Chondrocyte (in vitro differentiated cells): ENCODE measurements at regions not wholly inside any gene's neighbourhood (a gene's known extent, or its start where the extent isn't known, plus 50 kb on each side); places are given as distances from the start of the nearest gene placed in this dataset.
"Not testable (repeated sequence)": the region's sequence is repeated elsewhere in the genome, so short reads cannot be mapped to it uniquely, and the experiment has no call there.

Experiments used
- DNase-seq: peaks from one replicate; pipeline ENCODE4 v3.0.0; 2021; ENCODE audit warnings: mixed read lengths, low spot score
- H3K27ac Mint-ChIP-seq: one replicate; pipeline ENCODE4 v1.8.0; 2021; ENCODE audit warnings: mild to moderate bottlenecking, moderate library complexity, mixed read lengths; ENCODE audit not compliant: unreplicated experiment
- H3K27me3 Mint-ChIP-seq: 2 replicates; pipeline ENCODE4 v1.8.0; 2021; ENCODE audit warnings: low read depth, mixed read lengths
- H3K36me3 Mint-ChIP-seq: 2 replicates; pipeline ENCODE4 v1.8.0; 2021; ENCODE audit warnings: low read depth, mixed read lengths
- H3K4me1 Mint-ChIP-seq: 2 replicates; pipeline ENCODE4 v1.8.0; 2021; ENCODE audit warnings: low read depth, mild to moderate bottlenecking, mixed read lengths
- H3K4me3 Mint-ChIP-seq: one replicate; pipeline ENCODE4 v1.8.0; 2021; ENCODE audit warnings: mild to moderate bottlenecking, moderate library complexity, mixed read lengths; ENCODE audit not compliant: unreplicated experiment
- H3K9me3 Mint-ChIP-seq: 2 replicates; pipeline ENCODE4 v1.8.0; 2021; ENCODE audit warnings: low read depth, mixed read lengths
- TF ChIP-seq, protein P1 (sequence below): fragments of 200-600 bp; sonication (generic); IDR thresholded peaks from 2 replicates; pipeline ENCODE4 v1.5.0; 2021; ENCODE audit warnings: antibody characterized with exemption, mild to moderate bottlenecking, moderate library complexity

DNA sequence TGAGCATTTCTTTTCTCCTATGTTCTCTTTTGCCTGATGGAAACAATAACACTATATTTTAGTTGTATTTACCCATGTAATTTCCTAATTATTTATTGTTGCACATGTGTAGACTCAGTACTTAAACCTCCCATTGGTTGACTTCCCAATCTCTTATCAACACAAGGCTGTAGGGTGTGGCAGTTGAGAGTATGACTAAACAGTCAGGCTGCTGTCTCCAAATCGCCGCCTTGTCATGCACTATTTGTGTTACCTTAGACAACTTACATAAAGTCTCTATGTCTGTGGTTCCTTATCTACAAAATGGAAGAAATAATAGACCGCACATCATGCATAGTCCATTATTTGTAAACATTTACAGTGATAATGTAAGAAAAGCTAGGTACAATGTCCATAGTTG lies 68.9 kb upstream of the EFNA5 start:
- no peaks in the 10 kb centered on the region for H3K36me3 Mint-ChIP-seq
- peaks cover 22% of the 10 kb centered on the region for H3K4me1 Mint-ChIP-seq
- H3K27ac Mint-ChIP-seq, result no peak overlapping the region
- no peaks in the 10 kb centered on the region for H3K27me3 Mint-ChIP-seq
- no peak overlapping the region for H3K4me3 Mint-ChIP-seq
- peaks cover 8% of the 10 kb centered on the region for H3K9me3 Mint-ChIP-seq
- TF ChIP-seq, protein P1, sequence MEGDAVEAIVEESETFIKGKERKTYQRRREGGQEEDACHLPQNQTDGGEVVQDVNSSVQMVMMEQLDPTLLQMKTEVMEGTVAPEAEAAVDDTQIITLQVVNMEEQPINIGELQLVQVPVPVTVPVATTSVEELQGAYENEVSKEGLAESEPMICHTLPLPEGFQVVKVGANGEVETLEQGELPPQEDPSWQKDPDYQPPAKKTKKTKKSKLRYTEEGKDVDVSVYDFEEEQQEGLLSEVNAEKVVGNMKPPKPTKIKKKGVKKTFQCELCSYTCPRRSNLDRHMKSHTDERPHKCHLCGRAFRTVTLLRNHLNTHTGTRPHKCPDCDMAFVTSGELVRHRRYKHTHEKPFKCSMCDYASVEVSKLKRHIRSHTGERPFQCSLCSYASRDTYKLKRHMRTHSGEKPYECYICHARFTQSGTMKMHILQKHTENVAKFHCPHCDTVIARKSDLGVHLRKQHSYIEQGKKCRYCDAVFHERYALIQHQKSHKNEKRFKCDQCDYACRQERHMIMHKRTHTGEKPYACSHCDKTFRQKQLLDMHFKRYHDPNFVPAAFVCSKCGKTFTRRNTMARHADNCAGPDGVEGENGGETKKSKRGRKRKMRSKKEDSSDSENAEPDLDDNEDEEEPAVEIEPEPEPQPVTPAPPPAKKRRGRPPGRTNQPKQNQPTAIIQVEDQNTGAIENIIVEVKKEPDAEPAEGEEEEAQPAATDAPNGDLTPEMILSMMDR, result no peak
- DNase-seq, result no peak

DNA sequence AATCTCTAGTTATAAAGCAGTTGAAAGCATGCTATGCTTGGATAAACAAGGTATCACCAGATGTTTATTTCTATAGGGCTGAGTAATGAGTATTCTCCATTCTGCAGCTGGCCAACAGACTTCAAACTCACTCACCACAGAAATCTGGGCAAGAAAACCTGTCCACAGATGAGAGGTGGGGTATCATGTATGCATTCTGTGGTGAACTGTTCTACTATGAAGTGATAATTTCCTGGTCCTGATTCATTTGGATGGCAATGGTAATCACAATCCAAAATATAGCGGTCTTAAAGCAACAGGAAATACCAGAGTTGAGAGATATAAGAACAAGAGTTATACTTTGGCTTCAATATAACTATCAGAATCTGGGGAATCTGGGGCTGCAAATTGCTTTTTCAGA lies 65.9 kb upstream of the EFNA5 start:
- DNase-seq, result no peak
- H3K27me3 Mint-ChIP-seq, result no peaks in the 10 kb centered on the region
- H3K9me3 Mint-ChIP-seq, result peaks cover 8% of the 10 kb centered on the region
- H3K4me3 Mint-ChIP-seq, result no peak overlapping the region
- TF ChIP-seq, protein P1, result no peak
- H3K27ac Mint-ChIP-seq, result no peak overlapping the region
- no peaks in the 10 kb centered on the region for H3K36me3 Mint-ChIP-seq
- H3K4me1 Mint-ChIP-seq, result peaks cover 7% of the 10 kb centered on the region

DNA sequence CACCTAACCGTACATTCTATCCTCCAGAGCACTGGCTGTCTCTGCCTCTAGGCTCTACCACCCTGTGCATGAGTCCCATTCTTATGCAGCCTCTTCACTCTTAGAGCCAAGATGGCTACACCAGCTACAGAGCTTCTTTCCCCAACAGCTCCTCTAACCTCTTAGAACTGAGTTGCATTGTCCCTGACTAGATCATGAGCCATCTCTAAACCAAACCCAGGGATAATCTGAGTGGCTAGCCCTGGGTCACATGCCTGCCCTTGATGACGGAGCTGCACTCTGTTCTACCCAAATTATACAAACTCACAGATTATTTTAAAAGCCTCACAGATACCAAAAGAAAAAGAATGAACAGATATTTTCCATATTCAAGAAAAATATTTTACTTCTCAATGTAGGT lies 65.4 kb upstream of the EFNA5 start:
- DNase-seq, H3K4me1 Mint-ChIP-seq, H3K27me3 Mint-ChIP-seq, H3K9me3 Mint-ChIP-seq, H3K4me3 Mint-ChIP-seq, H3K27ac Mint-ChIP-seq, H3K36me3 Mint-ChIP-seq: not testable (repeated sequence)

DNA sequence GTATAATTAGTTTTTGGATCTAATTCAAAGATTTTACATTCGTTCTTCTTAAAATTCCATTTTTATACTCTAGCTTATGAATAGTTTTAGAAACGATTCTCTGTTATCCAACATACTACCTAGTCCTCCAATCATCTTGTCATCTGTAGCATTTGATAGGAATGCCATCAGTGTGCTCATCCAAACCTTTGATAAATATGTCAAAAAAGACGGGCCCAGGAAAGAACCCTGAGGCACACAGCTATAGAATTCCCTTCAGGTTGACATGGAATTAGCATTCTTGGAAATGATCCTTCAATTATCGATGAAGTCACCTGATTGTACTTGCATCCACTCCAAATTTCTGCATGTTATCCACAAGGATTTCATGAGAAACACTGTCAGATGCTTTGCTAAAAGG lies 64.8 kb upstream of the EFNA5 start:
- Mint-ChIP-seq H3K27me3 (no peaks in the 10 kb centered on the region), H3K4me1 (peaks cover 7% of the 10 kb centered on the region), H3K36me3 (no peaks in the 10 kb centered on the region), H3K9me3 (peaks cover 2% of the 10 kb centered on the region), H3K4me3 (no peak overlapping the region), H3K27ac (no peak overlapping the region)
- no peak for DNase-seq
- TF ChIP-seq, protein P1, result no peak

DNA sequence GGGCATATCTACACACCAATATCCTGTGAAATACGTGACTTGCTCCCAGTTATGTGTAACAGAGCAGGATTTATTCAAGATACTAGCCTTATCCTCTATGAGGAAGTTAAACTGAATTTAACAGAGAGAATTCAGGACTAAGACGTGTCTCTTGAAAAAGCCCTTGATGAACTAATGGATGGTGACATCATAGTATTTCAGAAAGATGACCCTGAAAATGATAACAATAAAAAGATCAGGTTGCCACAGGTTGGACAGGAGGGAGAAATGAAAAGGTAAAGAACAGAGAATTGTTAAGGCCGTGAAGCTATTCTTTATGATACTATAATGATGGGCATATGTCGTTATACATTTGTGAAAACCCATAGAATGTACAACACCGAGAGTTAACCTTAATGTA lies 56.2 kb upstream of the EFNA5 start:
- Mint-ChIP-seq H3K4me3 (no peak overlapping the region), H3K4me1 (no peaks in the 10 kb centered on the region), H3K27ac (no peak overlapping the region), H3K9me3 (peaks cover 25% of the 10 kb centered on the region), H3K36me3 (peaks cover 3% of the 10 kb centered on the region), H3K27me3 (no peaks in the 10 kb centered on the region)
- TF ChIP-seq, protein P1, result no peak
- no peak for DNase-seq

DNA sequence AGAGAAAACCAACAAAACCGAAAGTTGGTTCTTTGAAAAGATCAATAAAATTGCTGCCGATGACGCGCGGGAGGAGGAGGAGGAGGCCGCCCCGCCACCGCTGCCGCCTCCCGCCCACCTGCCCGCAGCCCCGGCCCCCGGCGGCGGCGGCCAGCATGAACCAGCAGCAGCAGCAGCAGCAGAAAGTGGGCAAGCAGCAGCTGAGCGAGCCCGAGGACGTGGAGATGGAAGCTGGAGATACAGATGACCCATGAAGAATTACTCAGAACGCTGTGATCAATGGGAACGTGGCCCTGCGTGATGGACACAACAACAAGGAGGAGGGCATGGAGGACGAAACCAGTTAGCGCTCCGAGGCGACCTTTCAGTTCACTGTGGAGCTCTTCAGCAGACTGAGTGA lies 53.9 kb upstream of the EFNA5 start:
- Mint-ChIP-seq H3K4me1 (no peaks in the 10 kb centered on the region), H3K27ac (no peak overlapping the region), H3K27me3 (no peaks in the 10 kb centered on the region), H3K4me3 (no peak overlapping the region), H3K9me3 (peaks cover 44% of the 10 kb centered on the region), H3K36me3 (peaks cover 10% of the 10 kb centered on the region)
- no peak for DNase-seq
- TF ChIP-seq, protein P1, result no peak

DNA sequence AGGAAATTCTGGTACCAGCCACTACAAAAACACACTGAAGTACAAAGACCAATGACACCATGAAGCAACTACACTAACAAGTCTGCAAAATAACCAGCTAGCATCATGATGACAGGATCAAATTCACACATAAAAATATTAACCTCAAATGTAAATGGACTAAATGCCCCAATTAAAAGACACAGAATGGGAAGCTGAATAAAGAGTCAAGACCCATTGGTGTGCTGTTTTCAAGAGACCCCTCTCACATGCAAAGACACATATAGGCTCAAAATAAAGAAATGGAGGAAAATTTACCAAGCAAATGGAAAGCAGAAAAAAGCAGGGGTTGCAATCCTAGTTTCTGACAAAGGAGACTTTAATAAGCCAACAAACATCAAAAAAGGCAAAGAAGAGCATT lies 50.5 kb upstream of the EFNA5 start:
- H3K27me3 Mint-ChIP-seq, H3K4me3 Mint-ChIP-seq, H3K27ac Mint-ChIP-seq, H3K4me1 Mint-ChIP-seq, DNase-seq: not testable (repeated sequence)
- peaks cover 54% of the 10 kb centered on the region for H3K9me3 Mint-ChIP-seq
- peaks cover 12% of the 10 kb centered on the region for H3K36me3 Mint-ChIP-seq
